Middle frontal gyrus (tissue), 1 donor: ENCODE measurements at regions not wholly inside any gene's neighbourhood (a gene's known extent, or its start where the extent isn't known, plus 50 kb on each side); places are given as distances from the start of the nearest gene placed in this dataset.

Source experiments
- DNase-seq: peaks from one replicate; pipeline ENCODE4 v3.0.0-alpha.2; 2015; ENCODE audit warnings: low spot score; ENCODE audit errors: extremely low spot score

DNA sequence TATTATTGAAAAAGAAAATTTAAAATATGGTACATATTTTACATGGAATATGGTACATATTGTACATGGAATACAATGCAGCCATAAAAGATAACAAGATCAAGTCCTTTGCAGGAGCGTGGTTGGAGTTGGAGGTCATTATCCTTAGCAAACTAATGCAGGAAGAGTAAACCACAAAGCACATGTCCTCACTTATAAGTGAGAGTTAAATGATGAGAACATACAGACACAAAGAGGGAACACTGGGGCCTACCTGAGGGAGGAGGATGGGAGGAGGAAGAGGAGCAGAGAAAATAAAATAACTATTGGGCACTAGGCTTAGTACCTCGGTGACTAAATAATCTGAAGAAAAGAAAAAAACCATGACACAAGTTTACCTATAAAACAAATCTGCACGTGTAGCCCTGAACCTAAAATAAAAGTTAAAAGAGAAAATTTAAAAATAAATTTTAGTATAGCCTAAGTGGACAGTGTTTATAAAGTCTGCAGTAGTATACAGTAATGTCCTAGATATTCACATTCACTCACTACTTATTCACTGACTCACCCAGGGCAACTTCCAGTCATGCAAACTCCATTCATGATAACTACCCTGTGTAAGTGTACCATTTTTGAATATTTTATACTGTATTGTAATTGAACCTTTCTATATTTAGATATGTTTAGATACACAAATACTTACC, 204.4 kb downstream of the FAM76B start:
- no peak for DNase-seq

DNA sequence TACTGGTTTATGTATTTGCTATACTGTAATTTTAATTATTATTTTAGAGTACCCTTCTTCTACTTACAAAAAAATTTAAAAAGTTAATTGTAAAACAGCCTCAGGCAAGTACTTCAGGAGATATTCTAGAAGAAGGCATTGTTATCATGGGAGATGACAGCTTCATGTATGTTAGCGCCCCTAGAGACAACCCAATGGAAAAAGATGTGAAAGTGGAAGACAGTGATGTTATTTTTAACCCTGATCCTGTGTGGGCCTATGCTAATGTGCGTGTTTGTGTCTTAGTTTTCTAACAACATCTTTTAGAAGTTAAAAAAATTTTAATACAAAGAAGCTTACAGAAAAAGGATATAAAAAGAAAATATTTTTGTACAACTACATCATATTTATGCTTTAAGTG, 205.0 kb downstream of the FAM76B start:
- no peak for DNase-seq

DNA sequence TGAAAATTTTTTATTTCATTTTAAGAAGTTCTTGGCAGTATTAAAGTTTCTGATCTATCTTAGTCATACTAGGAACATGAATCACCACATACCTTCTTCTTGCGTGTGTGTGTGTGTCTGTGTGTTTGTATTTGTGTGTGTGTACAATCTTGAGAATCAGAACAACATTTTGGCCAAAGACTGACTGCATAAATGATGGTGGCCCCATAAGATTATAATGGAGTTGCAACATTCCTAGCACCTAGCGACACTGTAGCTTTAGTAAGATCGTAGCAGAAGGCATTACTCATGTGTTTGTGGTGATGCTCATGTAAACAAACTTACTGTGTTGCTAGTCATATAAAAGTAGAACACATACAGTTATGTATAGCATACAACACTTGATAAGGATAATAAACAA, 205.4 kb downstream of the FAM76B start:
- no peak for DNase-seq

DNA sequence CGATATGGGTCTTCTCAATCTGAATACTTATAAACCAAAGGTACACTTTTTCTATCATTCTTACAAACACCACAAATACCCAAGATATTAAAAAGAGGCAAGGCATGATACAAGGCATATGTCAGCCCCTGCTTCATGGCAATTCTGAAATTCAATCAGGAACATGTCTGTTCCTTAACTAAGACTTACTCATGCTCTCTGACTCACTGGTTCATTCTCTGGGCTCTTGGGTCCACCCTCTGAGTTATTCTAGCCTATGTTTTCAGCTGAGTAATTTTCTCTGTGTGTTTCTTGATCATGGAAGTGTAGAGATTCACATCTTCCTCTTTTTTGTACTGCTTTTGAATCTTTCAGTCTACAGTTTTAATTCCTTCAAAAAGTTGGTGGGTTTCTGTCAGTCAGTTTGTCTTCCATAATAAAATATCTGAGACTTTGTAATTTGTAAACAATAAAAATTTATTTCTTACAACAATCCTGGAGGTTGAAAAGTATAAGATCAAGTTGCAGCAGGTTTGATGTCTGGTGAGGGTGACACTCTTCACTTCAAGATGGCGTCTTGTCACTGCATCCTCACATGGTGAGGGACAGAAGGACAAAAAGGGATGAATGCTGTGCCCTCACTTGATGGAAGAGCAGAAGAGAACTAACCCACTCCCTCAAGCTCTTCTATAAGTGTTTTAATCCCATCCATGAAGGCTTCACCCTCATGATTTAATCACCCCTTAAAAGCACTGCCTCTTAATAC, 211.7 kb downstream of the FAM76B start:
- no peak for DNase-seq

DNA sequence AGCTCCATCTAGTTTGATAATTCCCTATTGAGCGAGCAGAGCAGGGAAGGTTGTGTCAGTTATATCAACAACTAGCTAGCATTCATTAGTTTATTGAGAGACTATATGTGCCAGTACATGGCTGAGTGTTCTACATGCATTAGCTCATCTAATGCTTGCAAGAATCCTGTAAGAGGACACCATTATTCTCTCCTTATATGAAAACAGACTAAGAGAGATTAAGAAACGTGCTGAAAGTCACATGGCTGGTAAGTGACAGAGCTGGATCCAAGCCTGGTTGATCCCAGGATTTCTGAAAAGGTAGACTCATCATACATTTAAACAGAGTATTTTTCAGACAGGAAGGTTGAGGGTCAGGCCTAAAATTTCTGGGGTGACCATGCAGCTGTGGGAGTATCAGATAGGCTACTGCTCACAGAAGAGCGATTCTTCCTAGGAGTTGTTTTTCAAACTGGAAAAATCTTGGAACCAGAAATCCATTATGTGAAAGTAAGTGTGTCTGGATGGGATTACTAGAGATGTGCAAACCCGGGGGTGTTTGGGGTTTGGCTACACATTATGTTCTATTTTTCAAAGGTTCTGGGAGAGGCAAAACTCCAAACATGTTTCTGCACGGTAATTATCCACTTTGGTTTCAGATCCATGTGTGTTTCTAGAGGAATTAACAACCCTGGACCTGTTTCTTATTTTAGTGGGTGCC, 213.3 kb downstream of the FAM76B start:
- DNase-seq: no peak

DNA sequence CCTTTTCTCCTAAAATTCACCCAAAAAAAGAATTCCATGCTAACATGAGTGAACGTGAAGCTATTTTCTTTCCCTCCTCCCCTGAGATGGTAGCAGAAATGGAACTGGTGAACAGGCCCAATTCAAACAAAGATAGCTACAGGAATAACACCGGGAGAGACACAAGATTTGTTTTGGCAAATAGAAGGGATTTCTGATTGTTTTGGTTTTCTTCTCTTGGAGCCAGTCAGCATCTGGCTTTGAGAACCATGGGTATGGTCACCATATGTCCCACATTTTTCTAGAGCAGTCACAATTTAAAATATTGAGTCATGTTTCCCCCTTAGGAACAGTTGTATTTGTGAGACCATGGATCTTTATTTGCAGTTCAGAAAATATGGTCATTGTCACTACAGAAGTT, 214.1 kb downstream of the FAM76B start:
- no peak for DNase-seq

DNA sequence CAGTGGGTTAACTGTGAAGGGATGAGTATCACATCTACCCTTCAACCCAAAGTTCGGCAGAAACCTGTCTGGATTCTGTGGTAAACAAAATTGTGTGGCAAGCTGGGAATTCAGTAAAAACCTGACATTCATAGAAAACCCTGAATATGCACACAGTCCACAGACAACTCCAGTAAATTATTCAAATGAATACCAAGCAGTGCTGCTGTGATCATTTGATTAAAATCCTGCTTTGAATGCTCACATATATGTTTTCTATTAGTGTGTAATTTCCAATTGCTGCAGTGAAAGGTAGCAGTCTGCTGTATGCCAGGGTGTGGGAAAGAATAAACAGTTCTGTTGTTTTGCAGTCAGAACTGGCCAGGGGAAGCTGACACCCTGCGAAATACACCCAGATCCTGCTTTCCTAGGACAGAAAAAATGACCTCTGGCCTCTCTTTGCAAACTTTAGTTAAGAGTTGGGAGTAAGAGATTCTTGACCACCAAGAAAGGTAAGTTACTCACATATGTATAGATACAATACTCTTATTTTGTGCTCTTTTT, 217.8 kb downstream of the FAM76B start:
- DNase-seq: no peak

DNA sequence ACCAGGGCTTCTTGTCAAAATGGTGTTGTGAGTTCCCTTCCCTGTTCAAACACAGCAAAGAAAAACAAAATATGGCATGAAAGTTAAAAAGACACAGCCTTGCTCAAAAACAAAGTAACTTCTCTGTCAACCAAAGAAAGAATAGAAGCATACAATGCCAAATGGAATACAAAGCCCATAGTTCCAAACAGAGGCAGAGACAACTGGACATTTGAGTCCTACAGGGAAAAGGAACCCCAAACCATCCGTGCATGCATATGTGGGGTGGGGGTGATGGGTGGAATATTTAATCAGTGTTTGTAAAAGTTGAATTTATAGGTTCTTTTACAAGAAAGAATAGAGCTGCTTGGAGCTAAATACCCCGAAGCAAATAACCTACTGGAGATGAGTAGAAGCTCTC, 218.7 kb downstream of the FAM76B start:
- no peak for DNase-seq

DNA sequence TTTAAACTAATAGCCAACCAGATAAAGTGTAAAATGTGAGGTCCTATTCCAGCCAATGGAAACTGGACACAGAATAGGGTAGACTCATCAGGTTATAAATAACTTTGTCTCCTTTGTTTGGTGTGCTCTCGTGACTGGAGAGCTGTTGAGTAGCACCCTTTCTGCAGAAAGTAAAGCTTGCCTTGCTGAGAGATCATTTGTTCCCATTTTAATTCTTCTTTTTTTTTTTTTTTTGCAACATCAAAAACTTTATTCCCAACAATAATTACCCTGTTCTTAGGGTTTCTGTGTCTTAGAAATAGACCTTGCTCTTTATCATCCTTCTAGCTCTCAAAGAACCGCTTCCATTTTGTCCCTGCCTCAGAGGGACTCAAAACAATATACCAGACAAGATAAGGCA, 220.4 kb downstream of the FAM76B start:
- DNase-seq: no peak

DNA sequence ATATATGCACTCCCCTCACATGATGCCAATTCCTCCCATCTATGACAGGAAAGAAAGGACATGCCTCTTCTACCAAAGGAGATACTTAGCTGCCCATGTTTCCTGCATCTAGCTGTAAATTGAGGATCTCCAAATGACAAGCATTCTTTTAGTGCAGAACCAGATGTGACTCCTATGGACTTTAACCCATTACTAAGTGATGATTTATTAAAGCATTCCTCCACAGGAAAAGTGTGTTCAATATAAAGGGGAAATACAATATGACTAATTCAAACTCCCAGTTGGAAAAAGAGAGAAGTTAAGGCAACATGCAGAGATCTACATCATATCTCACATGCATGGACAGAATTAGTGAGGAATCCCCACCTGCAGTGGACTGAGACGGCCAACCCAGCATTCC, 221.3 kb downstream of the FAM76B start:
- DNase-seq: no peak

DNA sequence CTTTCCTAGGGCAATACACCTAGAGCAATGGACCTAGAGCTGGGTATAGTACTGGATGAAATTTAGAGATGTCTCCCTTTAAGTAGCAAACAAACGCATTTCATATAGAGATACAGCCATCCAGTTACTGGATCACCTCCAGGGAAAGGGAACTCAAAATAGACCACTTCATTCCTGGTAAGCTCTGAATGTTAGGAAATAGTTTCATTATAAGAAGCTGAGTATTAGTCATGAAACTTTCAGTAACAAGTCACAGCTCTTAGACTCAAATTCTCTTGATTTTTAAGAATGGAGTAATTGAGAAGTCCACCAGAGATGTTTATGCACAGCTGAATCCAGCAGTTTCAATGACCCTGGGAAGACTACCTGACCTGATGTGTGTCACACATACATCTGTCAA, 221.9 kb downstream of the FAM76B start:
- no peak for DNase-seq

DNA sequence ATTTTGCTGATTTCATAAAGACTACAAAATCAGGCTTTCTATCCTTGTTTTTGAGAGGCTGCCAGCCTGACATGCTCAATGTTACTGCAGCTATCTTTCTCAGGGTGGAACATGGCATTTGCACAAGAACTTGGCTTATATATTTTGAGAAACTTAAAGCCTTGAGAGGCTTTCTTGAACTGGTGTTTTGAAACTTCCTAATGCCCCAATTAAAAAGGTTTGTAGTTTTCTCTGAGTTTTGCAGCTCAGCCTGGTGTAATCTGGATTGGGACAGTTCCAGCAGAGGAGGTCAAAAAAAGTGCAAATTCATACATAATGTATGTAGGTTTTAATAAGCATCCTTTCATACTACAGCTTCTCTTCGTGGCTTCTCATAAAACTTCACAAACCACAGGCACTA, 223.4 kb downstream of the FAM76B start:
- DNase-seq: no peak

DNA sequence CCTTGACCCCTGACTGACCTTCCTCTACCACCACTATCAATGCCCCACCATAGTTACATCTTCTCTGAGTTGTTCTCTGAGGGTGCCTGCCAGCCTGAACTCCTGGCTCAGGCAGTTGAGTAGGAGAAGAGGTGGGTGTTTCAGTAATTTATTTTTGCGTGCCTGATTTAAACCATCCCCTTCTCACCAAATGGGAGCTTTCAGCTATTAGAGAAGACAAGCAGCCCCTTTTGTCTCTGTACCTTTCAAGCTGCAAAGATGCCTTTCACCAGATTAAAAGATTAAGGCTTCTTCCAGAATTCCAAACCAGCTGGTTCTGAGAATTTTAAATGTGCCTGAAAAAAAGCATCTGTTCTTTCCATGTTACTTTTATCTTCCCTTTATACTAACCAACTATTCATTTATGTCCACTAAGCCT, 223.8 kb downstream of the FAM76B start:
- no peak for DNase-seq

DNA sequence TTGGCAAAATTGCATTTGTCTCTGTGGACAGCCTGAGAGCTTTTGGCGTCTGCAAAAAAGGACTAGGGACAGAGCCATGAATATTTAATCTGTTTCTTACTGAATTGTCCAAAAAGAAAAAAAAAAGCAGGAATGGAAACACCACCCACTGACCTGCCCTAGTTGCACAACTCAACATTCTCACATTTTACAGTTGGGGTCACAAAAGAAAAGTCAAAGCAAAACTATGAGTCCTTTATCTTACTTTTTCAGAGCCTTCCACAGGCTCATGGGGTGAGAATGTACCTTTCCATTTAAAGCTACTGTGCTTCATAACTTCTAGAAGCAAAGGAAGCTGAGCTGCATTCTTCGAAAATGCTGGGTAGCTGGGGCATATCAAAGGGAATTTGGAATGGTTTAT, 225.7 kb downstream of the FAM76B start:
- DNase-seq: no peak

DNA sequence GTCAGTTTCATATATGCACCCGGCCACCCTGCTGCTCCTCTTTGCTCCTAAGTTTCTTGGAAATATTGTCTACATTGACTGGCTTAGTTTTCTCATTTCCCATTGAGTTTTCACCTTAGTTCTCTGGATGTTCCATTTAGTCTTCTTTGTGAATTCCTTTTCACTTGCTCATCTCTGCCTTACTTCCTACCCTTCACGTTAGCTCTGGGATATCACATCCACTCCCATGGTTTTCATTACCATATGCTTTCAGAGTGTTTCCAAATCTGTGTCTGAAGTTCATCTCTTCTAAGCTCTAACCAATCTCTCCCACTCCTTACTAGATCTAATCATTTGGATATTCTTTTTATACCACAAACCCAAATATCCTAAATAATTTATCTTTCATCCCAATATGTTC, 226.4 kb downstream of the FAM76B start:
- no peak for DNase-seq

DNA sequence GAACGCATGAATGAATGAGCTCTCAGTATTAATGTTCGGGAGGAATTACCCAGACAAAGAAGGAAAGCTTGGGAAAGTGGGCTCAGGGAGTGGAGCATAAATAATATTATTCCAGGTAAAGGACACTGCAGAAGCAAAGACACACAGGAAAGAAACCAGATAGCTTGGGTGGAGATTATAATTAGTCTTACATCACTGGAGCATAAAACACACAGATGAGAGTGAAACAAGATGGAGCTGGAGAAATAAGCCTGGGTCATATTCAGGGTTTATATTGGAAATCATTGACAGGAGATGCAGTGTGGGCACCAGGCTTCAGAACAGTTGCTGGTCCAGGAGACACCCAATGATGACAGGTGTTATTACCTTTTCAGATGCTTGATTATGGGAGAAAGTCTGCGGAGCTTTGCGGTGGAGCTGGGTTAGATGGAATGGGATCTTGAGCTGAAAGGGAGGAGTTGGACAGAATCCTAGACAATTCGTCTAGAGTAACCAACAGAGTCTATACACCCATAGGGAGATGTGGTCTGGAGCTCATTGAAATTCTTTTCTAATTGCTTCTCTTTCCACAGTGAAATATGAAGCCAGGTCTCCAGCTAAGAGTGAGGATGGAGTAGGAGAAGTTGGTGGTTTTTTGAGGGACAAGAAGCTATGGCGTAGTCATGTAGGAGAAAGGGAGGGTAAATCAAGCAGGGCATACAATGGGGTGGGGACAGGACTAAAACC, 227.2 kb downstream of the FAM76B start:
- no peak for DNase-seq

DNA sequence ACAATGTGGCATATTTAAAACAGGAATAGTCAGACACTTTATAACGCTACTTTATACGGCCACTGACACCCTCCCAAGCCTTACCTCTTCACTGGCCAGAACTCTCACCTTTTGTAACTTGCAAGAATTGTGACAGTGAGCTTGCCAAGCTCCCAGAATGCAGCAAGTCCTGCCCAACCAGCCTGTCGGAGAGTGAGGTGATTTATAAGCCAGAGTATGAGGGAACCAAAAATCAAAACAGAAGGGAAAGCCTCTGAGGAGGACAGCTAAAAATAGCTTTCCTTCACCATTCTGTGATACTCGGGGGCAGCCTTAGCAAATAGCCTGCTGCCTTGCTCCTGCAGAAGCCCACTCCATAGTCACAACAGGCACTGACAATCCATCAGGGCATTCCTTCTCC, 229.7 kb downstream of the FAM76B start:
- DNase-seq: no peak

DNA sequence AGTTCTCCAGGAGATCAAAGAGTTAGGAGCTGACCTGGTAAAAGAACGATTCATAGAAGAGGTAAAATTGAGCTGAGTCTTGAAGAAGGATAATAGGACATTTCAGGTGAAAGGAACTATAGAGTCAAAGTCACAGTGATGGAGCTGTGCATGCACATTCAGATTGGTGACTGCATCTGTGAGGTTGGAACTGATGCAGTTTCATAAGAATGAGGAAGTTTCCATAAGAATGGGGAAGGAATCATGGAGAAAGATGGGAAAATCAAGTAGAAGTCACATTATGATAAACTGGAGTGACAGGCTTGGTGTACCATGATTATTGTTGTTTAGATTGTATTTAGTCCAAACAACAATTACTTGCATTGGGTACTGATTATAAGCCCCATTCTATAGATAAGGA, 232.2 kb downstream of the FAM76B start:
- no peak for DNase-seq

DNA sequence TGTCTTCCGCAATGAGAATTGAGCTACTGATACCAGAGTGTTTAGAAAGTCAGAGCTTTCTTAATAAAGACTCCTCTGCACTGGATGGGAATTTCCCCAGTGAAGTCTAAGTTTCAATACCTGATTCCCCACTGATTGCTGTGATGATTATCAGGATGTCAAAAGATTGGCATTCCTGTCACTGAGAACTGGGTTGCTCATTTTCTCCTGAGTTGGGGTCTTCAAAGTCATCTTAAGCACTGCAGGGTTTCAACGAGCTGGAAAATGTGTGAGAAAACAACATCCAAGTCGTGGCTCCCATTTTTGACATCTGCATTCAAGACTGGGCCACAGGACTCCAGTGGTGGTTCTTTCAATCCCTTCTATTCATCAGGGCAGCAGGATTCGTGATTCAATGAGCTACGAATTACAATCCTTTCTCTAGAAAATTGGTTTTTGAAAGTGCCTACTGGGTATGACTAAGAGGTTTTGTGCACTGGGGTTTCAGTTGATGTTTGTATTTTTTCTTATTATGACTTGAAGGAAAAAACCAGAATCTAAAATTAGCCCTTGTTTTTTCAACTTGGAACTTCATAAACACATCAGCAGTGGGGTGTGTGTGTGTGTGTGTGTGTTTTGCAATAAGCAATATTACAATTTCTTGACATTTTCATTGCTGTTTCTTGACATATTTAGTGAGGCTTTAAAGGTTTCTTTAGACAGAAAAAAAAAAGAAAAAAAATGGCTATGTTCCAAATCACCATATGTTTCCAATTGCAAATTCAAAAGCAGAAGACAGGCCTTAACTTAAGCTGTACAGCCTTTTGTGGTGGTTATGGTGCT, 233.0 kb downstream of the FAM76B start:
- DNase-seq: no peak

DNA sequence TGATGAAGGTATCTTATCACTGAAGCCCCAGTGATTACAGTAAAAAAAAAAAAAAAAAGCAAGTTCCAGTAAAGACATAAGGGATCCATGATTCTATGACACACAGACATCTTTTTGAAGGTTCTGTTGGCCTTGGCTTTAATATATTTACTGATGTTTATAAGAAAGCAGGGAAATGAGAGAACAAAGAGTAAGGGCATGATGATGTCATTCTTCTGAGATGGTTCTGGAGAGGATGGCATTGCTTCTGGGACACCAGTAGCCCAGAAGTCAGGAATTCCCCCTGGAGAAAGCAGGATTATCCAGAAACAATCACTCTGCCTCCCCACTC, 233.6 kb downstream of the FAM76B start:
- no peak for DNase-seq

DNA sequence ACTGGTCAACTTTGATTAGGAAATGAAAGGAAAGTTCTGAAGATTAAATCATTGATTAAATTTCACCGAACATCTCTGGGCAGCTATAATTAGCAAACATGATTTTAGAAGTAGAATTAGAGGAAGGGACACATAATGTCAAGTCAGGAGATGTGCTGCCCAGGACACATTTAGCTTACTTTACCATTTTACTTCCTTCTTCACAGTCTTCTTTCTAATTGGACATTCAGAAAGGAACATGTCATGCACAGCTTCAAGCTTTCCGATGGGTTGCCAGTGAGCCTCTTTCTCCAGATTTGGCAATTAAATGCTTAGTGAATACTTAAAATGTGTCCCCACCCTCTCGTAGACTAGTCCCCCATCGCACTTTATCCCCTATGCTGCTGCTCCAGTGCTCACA, 234.7 kb downstream of the FAM76B start:
- no peak for DNase-seq
